SU-DHL-6 (cell line): ENCODE measurements at regions not wholly inside any gene's neighbourhood (a gene's known extent, or its start where the extent isn't known, plus 50 kb on each side); places are given as distances from the start of the nearest gene placed in this dataset.
A peak's percentile ranks its signal among the peaks of the same experiment; 100 is the strongest.

Experiments
- H2AFZ ChIP-seq: fragments of 200-600 bp; sonication (generic); 2 replicates; pipeline ENCODE4 v1.6.1; 2014; ENCODE audit warnings: low read depth, mild to moderate bottlenecking, moderate library complexity, mixed read lengths, antibody characterized with exemption, low read length; ENCODE audit not compliant: severe bottlenecking
- H3F3A ChIP-seq: fragments of 200-600 bp; shearing (Covaris generic); 2 replicates; pipeline ENCODE4 v1.6.0; 2016; ENCODE audit warnings: antibody characterized with exemption, mild to moderate bottlenecking; ENCODE audit not compliant: insufficient read depth
- H3K27ac ChIP-seq: fragments of 200-600 bp; sonication (generic); 2 replicates; pipeline ENCODE4 v1.5.1; 2016; ENCODE audit warnings: low read depth, mild to moderate bottlenecking, low read length, moderate library complexity, mixed read lengths
- H3K27me3 ChIP-seq: fragments of 200-600 bp; sonication (generic), shearing (Covaris generic); 2 replicates; pipeline ENCODE4 v1.6.0; 2014; ENCODE audit warnings: mild to moderate bottlenecking, low read length
- H3K36me3 ChIP-seq: fragments of 200-600 bp; sonication (generic); 2 replicates; pipeline ENCODE4 v1.6.1; 2014; ENCODE audit warnings: mild to moderate bottlenecking, low read length, mixed read lengths
- H3K4me2 ChIP-seq: fragments of 300-600, 200-600 bp; shearing (Covaris generic), sonication (generic); 2 replicates; pipeline ENCODE4 v1.6.0; 2014; ENCODE audit warnings: low read length, low read depth, mild to moderate bottlenecking; ENCODE audit not compliant: poor library complexity, severe bottlenecking
- H3K4me3 ChIP-seq: fragments of 200-600 bp; sonication (generic); 2 replicates; pipeline ENCODE4 v1.5.1; 2014; ENCODE audit warnings: antibody characterized with exemption, low read length, mild to moderate bottlenecking, mixed read lengths; ENCODE audit not compliant: insufficient read depth, poor library complexity, severe bottlenecking
- H3K79me2 ChIP-seq: fragments of 200-600 bp; sonication (generic); 2 replicates; pipeline ENCODE4 v1.6.1; 2014; ENCODE audit warnings: mild to moderate bottlenecking, low read length, moderate library complexity; ENCODE audit not compliant: insufficient read depth
- H3K9ac ChIP-seq: fragments of 200-600 bp; sonication (generic); 2 replicates; pipeline ENCODE4 v1.7.0; 2014; ENCODE audit warnings: mild to moderate bottlenecking, low read length
- H3K9me2 ChIP-seq: fragments of 200-600 bp; sonication (generic); replicated peaks from 2 replicates; pipeline ENCODE4 v1.6.1; 2014; ENCODE audit warnings: low read length; ENCODE audit not compliant: insufficient read depth
- H3K9me3 ChIP-seq: fragments of 200-600 bp; sonication (generic); 2 replicates; pipeline ENCODE4 v1.6.1; 2014; ENCODE audit warnings: low read length, mixed read lengths; ENCODE audit not compliant: insufficient read depth
- H4K20me1 ChIP-seq: fragments of 200-600 bp; sonication (generic); 2 replicates; pipeline ENCODE4 v1.6.1; 2014; ENCODE audit warnings: low read depth, mild to moderate bottlenecking, antibody characterized with exemption, low read length, moderate library complexity, mixed read lengths
- EZH2phosphoT487 ChIP-seq: fragments of 200-600 bp; sonication (generic), shearing (Covaris generic); conservative IDR thresholded peaks from 2 replicates; pipeline ENCODE4 v1.6.1; 2018; ENCODE audit warnings: mild to moderate bottlenecking, antibody characterized with exemption, low read length, moderate library complexity, mixed read lengths
- TF ChIP-seq, protein P1 (sequence below): fragments of 200-600 bp; sonication (generic); IDR thresholded peaks from one replicate; pipeline ENCODE4 v1.5.1; 2017; ENCODE audit warnings: antibody characterized with exemption, mild to moderate bottlenecking, low read length, moderate library complexity; ENCODE audit not compliant: insufficient read depth, poor library complexity, severe bottlenecking

DNA sequence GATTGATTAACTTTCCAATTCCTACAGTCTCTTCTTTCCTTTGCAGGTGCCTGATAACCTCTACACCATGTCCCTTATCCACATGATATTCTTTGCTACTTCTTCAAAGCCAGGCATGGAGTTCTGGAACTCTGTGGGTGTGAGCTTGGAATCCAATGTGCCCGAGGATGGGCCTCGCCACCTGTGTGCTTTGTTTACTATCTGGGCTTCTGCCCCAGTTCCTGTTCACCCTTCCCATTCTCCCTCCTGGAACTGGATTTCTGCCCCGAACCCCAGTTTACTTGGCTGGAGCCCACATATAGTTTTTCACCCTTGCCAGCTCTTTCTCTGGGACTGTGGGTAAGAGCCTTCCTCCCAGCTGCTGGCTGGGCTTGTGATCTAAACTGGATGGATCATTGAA lies 75.2 kb upstream of the AK4 start:
- no peaks in the 10 kb centered on the region for H4K20me1 ChIP-seq
- H3K9me2 ChIP-seq, result no peaks in the 10 kb centered on the region
- no peak overlapping the region for H3K4me2 ChIP-seq
- no peak for TF ChIP-seq EZH2phosphoT487
- TF ChIP-seq, protein P1, sequence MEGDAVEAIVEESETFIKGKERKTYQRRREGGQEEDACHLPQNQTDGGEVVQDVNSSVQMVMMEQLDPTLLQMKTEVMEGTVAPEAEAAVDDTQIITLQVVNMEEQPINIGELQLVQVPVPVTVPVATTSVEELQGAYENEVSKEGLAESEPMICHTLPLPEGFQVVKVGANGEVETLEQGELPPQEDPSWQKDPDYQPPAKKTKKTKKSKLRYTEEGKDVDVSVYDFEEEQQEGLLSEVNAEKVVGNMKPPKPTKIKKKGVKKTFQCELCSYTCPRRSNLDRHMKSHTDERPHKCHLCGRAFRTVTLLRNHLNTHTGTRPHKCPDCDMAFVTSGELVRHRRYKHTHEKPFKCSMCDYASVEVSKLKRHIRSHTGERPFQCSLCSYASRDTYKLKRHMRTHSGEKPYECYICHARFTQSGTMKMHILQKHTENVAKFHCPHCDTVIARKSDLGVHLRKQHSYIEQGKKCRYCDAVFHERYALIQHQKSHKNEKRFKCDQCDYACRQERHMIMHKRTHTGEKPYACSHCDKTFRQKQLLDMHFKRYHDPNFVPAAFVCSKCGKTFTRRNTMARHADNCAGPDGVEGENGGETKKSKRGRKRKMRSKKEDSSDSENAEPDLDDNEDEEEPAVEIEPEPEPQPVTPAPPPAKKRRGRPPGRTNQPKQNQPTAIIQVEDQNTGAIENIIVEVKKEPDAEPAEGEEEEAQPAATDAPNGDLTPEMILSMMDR, result no peak
- no peaks in the 10 kb centered on the region for H3K79me2 ChIP-seq
- no peak overlapping the region for H2AFZ ChIP-seq
- no peak overlapping the region for H3K4me3 ChIP-seq
- no peaks in the 10 kb centered on the region for H3K36me3 ChIP-seq
- no peaks in the 10 kb centered on the region for H3K27me3 ChIP-seq
- no peak overlapping the region for H3K9ac ChIP-seq
- no peaks in the 10 kb centered on the region for H3F3A ChIP-seq
- H3K27ac ChIP-seq, result no peak overlapping the region
- no peaks in the 10 kb centered on the region for H3K9me3 ChIP-seq

DNA sequence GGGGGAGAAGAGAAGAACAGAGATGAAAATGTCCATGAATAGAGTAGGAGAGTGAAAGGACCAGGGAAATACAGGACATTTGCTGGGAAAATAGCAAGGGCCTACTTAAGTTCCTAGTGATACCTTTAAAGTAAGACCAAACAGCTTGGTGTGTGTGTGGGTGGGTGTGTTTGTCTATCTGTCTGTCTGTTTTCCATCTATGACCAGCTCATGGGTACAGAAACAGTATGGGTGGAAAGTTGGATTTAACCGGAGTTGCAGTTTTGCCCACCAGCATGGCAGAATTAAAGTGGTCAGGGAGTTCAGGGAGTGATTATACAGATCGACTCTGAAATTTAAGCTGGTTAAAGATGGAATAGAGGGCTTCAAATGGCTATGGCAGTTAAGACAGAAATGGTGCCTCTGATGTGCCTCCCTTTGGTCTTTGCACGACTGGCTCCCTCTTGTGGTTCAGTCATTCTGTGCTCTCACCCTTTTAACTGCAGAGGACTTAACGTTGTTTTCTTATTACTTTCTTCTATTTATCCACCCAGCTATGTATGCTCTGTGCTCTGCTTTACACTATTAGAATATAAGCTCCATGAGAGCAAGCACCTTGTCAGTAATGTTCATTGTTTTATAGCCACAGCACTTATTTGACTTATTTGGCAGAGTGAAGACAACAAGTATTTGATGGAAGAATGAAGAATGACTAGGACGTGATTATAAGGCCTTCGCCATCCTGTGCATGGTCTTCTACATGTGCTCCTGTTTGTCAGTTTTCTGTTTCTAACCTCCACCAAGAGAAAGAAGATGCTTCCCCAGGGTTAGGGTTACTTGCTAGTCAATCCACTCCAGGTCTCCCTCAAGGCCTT lies 72.7 kb upstream of the AK4 start:
- H3K27ac ChIP-seq, result no peak overlapping the region
- no peaks in the 10 kb centered on the region for H3F3A ChIP-seq
- H3K9ac ChIP-seq, result no peak overlapping the region
- H3K4me2 ChIP-seq, result no peak overlapping the region
- H2AFZ ChIP-seq, result no peak overlapping the region
- no peaks in the 10 kb centered on the region for H3K27me3 ChIP-seq
- H3K9me2 ChIP-seq, result no peaks in the 10 kb centered on the region
- H4K20me1 ChIP-seq, result no peaks in the 10 kb centered on the region
- no peaks in the 10 kb centered on the region for H3K9me3 ChIP-seq
- H3K4me3 ChIP-seq, result no peak overlapping the region
- no peaks in the 10 kb centered on the region for H3K36me3 ChIP-seq
- H3K79me2 ChIP-seq, result no peaks in the 10 kb centered on the region
- TF ChIP-seq EZH2phosphoT487, result no peak
- TF ChIP-seq, protein P1, result peak; percentile 62

DNA sequence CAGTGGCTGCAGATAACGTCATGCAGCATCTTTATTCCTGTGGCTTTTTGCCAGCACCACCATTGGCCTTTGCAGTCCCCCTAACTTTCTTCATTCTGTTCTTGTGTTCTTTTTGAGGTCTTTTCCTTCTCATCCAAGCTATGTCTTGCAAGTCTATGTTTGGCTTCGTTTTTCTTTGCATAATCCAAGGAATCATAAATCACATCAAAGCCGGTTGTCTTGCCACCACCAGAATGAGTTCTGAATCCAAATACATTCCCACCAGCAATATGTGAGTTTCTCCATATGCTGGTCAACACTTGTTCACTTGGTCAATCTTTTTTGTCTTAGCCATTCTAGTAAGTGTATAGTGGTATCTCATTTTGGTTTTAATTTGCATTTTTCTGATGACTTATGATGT lies 70.6 kb upstream of the AK4 start:
- no peak overlapping the region for H3K4me3 ChIP-seq
- TF ChIP-seq EZH2phosphoT487, result no peak
- TF ChIP-seq, protein P1, result no peak
- H3K9me3 ChIP-seq, result no peaks in the 10 kb centered on the region
- no peaks in the 10 kb centered on the region for H3K27me3 ChIP-seq
- no peak overlapping the region for H2AFZ ChIP-seq
- H3K9me2 ChIP-seq, result no peaks in the 10 kb centered on the region
- no peaks in the 10 kb centered on the region for H3K79me2 ChIP-seq
- H3K27ac ChIP-seq, result no peak overlapping the region
- H3F3A ChIP-seq, result no peaks in the 10 kb centered on the region
- no peaks in the 10 kb centered on the region for H4K20me1 ChIP-seq
- H3K4me2 ChIP-seq, result no peak overlapping the region
- H3K36me3 ChIP-seq, result no peaks in the 10 kb centered on the region
- no peak overlapping the region for H3K9ac ChIP-seq
